ENCODE measurements at regions not wholly inside any gene's neighbourhood (a gene's known extent, or its start where the extent isn't known, plus 50 kb on each side); places are given as distances from the start of the nearest gene placed in this dataset.
A peak's percentile ranks its signal among the peaks of the same experiment; 100 is the strongest.

DNA sequence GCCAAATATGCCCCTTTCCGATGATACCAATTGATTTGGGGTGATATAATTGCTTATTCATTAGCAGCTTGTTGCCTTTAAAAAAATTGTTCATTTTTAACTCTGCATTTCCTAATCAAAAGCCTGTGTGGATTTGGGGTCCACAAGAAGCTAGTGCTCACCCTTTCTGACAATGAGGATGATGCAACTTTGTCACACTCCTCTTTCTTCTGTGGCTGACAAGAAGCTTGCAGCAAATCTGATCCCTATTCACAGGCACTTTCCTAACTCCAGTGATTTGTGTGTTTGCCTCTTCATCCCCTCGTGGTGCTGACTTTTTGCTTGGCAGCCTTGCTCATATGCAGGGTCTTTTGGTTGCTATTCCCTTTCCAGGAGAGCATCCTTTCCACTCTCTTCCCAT, 182.7 kb upstream of the LDB2 start:
- no peaks in the 10 kb centered on the region for H3K27me3 ChIP-seq (replicated peaks; ENCODE audit: insufficient read depth)
- intact Hi-C loops (cut with DNase I), result no loop called here
- no peak for DNase-seq (ENCODE audit: low spot score)
- H3K4me3 ChIP-seq, result no peak overlapping the region
- H3K9me3 ChIP-seq, result no peaks in the 10 kb centered on the region
- TF ChIP-seq, protein P1, sequence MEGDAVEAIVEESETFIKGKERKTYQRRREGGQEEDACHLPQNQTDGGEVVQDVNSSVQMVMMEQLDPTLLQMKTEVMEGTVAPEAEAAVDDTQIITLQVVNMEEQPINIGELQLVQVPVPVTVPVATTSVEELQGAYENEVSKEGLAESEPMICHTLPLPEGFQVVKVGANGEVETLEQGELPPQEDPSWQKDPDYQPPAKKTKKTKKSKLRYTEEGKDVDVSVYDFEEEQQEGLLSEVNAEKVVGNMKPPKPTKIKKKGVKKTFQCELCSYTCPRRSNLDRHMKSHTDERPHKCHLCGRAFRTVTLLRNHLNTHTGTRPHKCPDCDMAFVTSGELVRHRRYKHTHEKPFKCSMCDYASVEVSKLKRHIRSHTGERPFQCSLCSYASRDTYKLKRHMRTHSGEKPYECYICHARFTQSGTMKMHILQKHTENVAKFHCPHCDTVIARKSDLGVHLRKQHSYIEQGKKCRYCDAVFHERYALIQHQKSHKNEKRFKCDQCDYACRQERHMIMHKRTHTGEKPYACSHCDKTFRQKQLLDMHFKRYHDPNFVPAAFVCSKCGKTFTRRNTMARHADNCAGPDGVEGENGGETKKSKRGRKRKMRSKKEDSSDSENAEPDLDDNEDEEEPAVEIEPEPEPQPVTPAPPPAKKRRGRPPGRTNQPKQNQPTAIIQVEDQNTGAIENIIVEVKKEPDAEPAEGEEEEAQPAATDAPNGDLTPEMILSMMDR (IDR thresholded peaks at IDR 0.05), result no peak
- TF ChIP-seq POLR2AphosphoS5 (IDR thresholded peaks at IDR 0.05), result no peak
- TF ChIP-seq POLR2A (IDR thresholded peaks at IDR 0.05), result no peak
- WGBS, result 74% methylated on average over 2 of the region's 2 CpGs
- H3K27ac ChIP-seq, result no peak overlapping the region
- H3K36me3 ChIP-seq, result no peaks in the 10 kb centered on the region
- no peaks in the 10 kb centered on the region for H3K4me1 ChIP-seq (replicated peaks)

DNA sequence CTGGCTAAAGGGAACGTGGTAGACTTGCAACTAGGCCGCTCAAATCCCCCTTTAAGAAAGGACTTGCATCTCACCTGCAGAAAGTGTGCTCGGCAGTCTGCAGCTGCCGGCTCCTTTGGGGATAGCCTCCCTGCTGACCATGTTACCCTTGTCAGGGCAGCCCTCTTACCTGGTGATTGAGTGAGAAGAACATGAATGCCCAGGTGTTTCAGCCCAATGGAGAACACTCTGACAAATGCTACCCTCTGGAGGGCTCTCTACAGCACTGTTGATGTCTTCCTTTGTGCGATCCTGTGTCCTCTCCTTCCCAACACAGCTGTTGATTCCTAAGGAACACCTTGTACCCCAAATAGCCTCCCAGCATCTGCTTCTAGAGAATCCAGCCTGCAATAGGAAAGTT, 178.7 kb upstream of the LDB2 start:
- intact Hi-C loops (cut with DNase I), result no loop called here
- Histone ChIP-seq H3K27me3 (replicated peaks; ENCODE audit: insufficient read depth) (no peaks in the 10 kb centered on the region), H3K27ac (no peak overlapping the region), H3K9me3 (no peaks in the 10 kb centered on the region), H3K4me1 (replicated peaks) (no peaks in the 10 kb centered on the region), H3K36me3 (no peaks in the 10 kb centered on the region), H3K4me3 (no peak overlapping the region)
- DNase-seq (ENCODE audit: low spot score), result no peak
- WGBS, result 92% methylated on average over 5 of the region's 5 CpGs
- TF ChIP-seq POLR2A (IDR thresholded peaks at IDR 0.05) (no peak), POLR2AphosphoS5 (IDR thresholded peaks at IDR 0.05) (no peak)
- TF ChIP-seq, protein P1 (IDR thresholded peaks at IDR 0.05), result no peak

DNA sequence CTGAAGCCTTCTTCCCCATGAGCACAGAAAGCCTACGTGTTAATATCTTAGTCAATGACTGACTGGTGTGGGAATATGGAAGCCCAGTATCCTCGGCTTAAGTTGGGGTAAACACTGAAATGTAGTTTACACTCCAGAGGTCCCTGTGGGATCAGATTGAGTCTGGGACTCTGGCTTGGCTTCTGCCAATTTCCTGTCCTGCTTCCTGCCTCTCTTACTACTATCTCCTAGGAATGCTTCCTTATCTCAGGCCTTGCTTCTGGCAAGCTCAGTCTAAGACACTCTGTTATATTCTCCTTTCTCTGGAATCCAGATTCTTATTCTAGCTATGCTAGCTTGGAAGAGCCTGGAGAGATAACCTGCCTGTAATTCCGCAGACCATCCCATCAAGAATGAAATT, 174.0 kb upstream of the LDB2 start:
- no peaks in the 10 kb centered on the region for H3K36me3 ChIP-seq
- DNase-seq (ENCODE audit: low spot score), result no peak
- intact Hi-C loops (cut with DNase I), result no loop called here
- TF ChIP-seq, protein P1 (IDR thresholded peaks at IDR 0.05), result no peak
- TF ChIP-seq POLR2A (IDR thresholded peaks at IDR 0.05), result no peak
- TF ChIP-seq POLR2AphosphoS5 (IDR thresholded peaks at IDR 0.05), result no peak
- no peak overlapping the region for H3K27ac ChIP-seq
- no peak overlapping the region for H3K4me3 ChIP-seq
- WGBS, result 72% methylated on average over 3 of the region's 3 CpGs
- H3K27me3 ChIP-seq (replicated peaks; ENCODE audit: insufficient read depth), result no peaks in the 10 kb centered on the region
- H3K4me1 ChIP-seq (replicated peaks), result no peaks in the 10 kb centered on the region
- H3K9me3 ChIP-seq, result no peaks in the 10 kb centered on the region

DNA sequence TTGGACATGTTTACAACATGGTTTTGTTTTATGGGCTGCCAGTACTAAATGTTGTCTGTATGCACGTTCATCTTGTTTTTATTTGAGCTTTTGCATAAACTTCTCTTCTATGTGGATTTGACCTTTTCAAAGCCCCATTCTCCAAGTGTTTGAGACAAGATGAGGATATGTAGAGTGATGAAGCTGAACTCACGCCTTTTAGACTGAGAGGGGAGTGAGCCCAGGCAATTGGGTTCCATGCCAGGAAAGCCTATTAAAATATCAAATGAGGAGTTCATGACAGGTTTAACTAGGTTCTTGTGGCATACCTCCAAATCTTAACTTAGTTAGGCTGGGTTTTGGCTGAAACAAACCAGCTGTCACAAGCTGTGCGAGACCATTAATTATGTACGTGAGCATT, 170.4 kb upstream of the LDB2 start:
- H3K27me3 ChIP-seq (replicated peaks; ENCODE audit: insufficient read depth), result no peaks in the 10 kb centered on the region
- no peak for DNase-seq (ENCODE audit: low spot score)
- 33% methylated on average over 4 of the region's 4 CpGs for WGBS
- no peaks in the 10 kb centered on the region for H3K9me3 ChIP-seq
- H3K36me3 ChIP-seq, result no peaks in the 10 kb centered on the region
- no peak overlapping the region for H3K27ac ChIP-seq
- no peaks in the 10 kb centered on the region for H3K4me1 ChIP-seq (replicated peaks)
- intact Hi-C loops (cut with DNase I), result loop anchor here (5.0 kb wide), 1 partner anchor 102 kb away; no protein-coding TSS in a partner anchor
- TF ChIP-seq POLR2AphosphoS5 (IDR thresholded peaks at IDR 0.05), result peak; percentile 5
- TF ChIP-seq, protein P1 (IDR thresholded peaks at IDR 0.05), result no peak
- no peak overlapping the region for H3K4me3 ChIP-seq

DNA sequence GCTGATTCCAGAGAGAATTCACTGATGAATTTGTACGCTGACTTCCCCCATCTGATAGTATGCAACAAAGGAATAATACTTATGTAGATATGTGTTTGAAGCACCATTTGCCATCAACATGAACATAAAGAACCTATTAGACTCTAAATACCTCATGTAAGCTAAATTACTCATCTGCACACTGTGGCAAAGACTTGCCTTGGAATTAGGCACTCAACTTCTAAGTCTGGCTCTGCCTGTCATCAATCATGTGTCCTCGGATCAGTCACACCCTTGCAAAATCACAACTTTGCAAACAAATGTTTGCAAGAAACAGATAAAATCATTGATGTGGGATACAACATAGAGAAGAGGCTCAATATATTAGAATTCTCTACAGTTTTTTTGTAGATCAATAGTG, 169.9 kb upstream of the LDB2 start:
- H3K4me1 ChIP-seq (replicated peaks), result no peaks in the 10 kb centered on the region
- H3K27ac ChIP-seq, result no peak overlapping the region
- H3K9me3 ChIP-seq, result no peaks in the 10 kb centered on the region
- no peak for DNase-seq (ENCODE audit: low spot score)
- H3K27me3 ChIP-seq (replicated peaks; ENCODE audit: insufficient read depth), result no peaks in the 10 kb centered on the region
- intact Hi-C loops (cut with DNase I), result loop anchor here (5.0 kb wide), 1 partner anchor 101 kb away; no protein-coding TSS in a partner anchor
- no peak overlapping the region for H3K4me3 ChIP-seq
- 48% methylated on average over 2 of the region's 2 CpGs for WGBS
- H3K36me3 ChIP-seq, result no peaks in the 10 kb centered on the region
- TF ChIP-seq POLR2A (IDR thresholded peaks at IDR 0.05) (no peak), POLR2AphosphoS5 (IDR thresholded peaks at IDR 0.05) (no peak)
- TF ChIP-seq, protein P1 (IDR thresholded peaks at IDR 0.05), result no peak

Data from prostate gland (tissue), 2 donors.